NCI-H187 treated with DMSO at 0.1 percent for 48 hours (cell line): ENCODE measurements at regions not wholly inside any gene's neighbourhood (a gene's known extent, or its start where the extent isn't known, plus 50 kb on each side); places are given as distances from the start of the nearest gene placed in this dataset.
"Not testable (repeated sequence)": the region's sequence is repeated elsewhere in the genome, so short reads cannot be mapped to it uniquely, and the experiment has no call there.

Source experiments
- DNase-seq: peaks from one replicate; lab custom pipeline; 2025; lab: John Stamatoyannopoulos, UW

- DNase-seq, result not testable (repeated sequence)
These were observed 68.7 kb downstream of the PRKAB2 start for GRCh38 chr1:147103416-147104155.

GRCh38 chr1:147099192-147099591, 73.1 kb downstream of the PRKAB2 start:
- no peak for DNase-seq

GRCh38 chr1:147098338-147098973, 73.8 kb downstream of the PRKAB2 start:
- DNase-seq, result not testable (repeated sequence)

- DNase-seq, result no peak
These were observed 76.6 kb downstream of the PRKAB2 start for GRCh38 chr1:147095691-147096090.

- DNase-seq, result no peak
These were observed 80.5 kb downstream of the PRKAB2 start for GRCh38 chr1:147091801-147092200.

- no peak for DNase-seq
These were observed 82.8 kb downstream of the PRKAB2 start for GRCh38 chr1:147089457-147089856.

GRCh38 chr1:147086129-147086528, 86.1 kb downstream of the PRKAB2 start:
- no peak for DNase-seq

GRCh38 chr1:147084273-147085096, 87.8 kb downstream of the PRKAB2 start:
- DNase-seq, result peak; percentile 55

- no peak for DNase-seq
These were observed 88.4 kb downstream of the PRKAB2 start for GRCh38 chr1:147083919-147084272.

GRCh38 chr1:147080671-147081394, 91.4 kb downstream of the PRKAB2 start:
- no peak for DNase-seq

- no peak for DNase-seq
These were observed 92.1 kb downstream of the PRKAB2 start for GRCh38 chr1:147080006-147080661.

- DNase-seq, result no peak
These were observed 92.8 kb downstream of the PRKAB2 start for GRCh38 chr1:147079400-147080005.

GRCh38 chr1:147078606-147079399, 93.5 kb downstream of the PRKAB2 start:
- DNase-seq, result no peak

- DNase-seq, result no peak
These were observed 94.2 kb downstream of the PRKAB2 start for GRCh38 chr1:147077936-147078605.

GRCh38 chr1:147077523-147077922, 94.7 kb downstream of the PRKAB2 start:
- DNase-seq, result no peak

- no peak for DNase-seq
These were observed 95.2 kb downstream of the PRKAB2 start for GRCh38 chr1:147077081-147077480.

- DNase-seq, result no peak
These were observed 95.8 kb downstream of the PRKAB2 start for GRCh38 chr1:147076442-147076841.

GRCh38 chr1:147072482-147073432, 99.5 kb downstream of the PRKAB2 start:
- DNase-seq, result no peak

GRCh38 chr1:147071142-147071541, 101.1 kb downstream of the PRKAB2 start:
- DNase-seq, result no peak
